ENCODE measurements at regions not wholly inside any gene's neighbourhood (a gene's known extent, or its start where the extent isn't known, plus 50 kb on each side); places are given as distances from the start of the nearest gene placed in this dataset.
A peak's percentile ranks its signal among the peaks of the same experiment; 100 is the strongest.

DNA sequence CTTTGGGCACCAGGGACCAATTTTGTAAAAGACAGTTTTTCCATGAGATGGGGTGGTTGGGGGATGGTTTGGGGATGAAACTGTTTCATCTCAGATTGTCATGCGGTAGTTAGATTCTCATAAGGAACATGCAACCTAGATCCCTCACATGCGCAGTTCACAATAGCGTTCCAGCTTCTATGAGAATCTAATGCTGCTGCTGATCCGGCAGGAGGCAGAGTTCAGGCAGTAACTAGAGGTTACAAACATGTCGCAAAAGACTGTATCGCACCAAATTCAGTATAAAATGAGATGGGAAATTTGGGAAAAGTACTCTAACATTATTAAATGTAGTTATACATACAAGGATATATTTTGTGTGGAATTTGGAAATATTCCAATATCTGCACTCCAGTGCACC lies 213.2 kb upstream of the LRFN5 start:
- H3K9ac ChIP-seq (ENCODE audit: low read length), result no peak overlapping the region
- H3K79me2 ChIP-seq (ENCODE audit: insufficient read depth, low read length), result no peaks in the 10 kb centered on the region
- no peaks in the 10 kb centered on the region for H3K9me3 ChIP-seq (ENCODE audit: insufficient read depth, low read length)
- H4K20me1 ChIP-seq (ENCODE audit: low read depth, low read length), result no peaks in the 10 kb centered on the region
- no peaks in the 10 kb centered on the region for H3K9me2 ChIP-seq (replicated peaks; ENCODE audit: insufficient read depth, low read length)
- H3K27ac ChIP-seq (ENCODE audit: low read depth, low read length), result no peak overlapping the region
- H3K27me3 ChIP-seq (ENCODE audit: low read length), result no peaks in the 10 kb centered on the region
- H3F3A ChIP-seq (ENCODE audit: insufficient read depth), result no peaks in the 10 kb centered on the region
- H3K36me3 ChIP-seq (ENCODE audit: low read length), result no peaks in the 10 kb centered on the region
- H2AFZ ChIP-seq (ENCODE audit: low read depth, low read length, severe bottlenecking), result no peak overlapping the region
- H3K4me2 ChIP-seq (ENCODE audit: low read depth, low read length, poor library complexity, severe bottlenecking), result no peak overlapping the region
- H3K4me3 ChIP-seq (ENCODE audit: insufficient read depth, low read length, poor library complexity, severe bottlenecking), result no peak overlapping the region
- TF ChIP-seq CTCF (IDR thresholded peaks at IDR 0.05; ENCODE audit: insufficient read depth, low read length, poor library complexity, severe bottlenecking) (no peak), EZH2phosphoT487 (conservative IDR thresholded peaks at IDR 0.05; ENCODE audit: low read length) (no peak)

GRCh38 chr14:41392226-41392625 lies 214.4 kb upstream of the LRFN5 start:
- TF ChIP-seq CTCF (IDR thresholded peaks at IDR 0.05; ENCODE audit: insufficient read depth, low read length, poor library complexity, severe bottlenecking), result no peak
- TF ChIP-seq EZH2phosphoT487 (conservative IDR thresholded peaks at IDR 0.05; ENCODE audit: low read length), result no peak
- Histone ChIP-seq H3K4me2 (ENCODE audit: low read depth, low read length, poor library complexity, severe bottlenecking) (no peak overlapping the region), H3K9me3 (ENCODE audit: insufficient read depth, low read length) (no peaks in the 10 kb centered on the region), H3K4me3 (ENCODE audit: insufficient read depth, low read length, poor library complexity, severe bottlenecking) (no peak overlapping the region), H4K20me1 (ENCODE audit: low read depth, low read length) (no peaks in the 10 kb centered on the region), H3K27ac (ENCODE audit: low read depth, low read length) (no peak overlapping the region), H3K9me2 (replicated peaks; ENCODE audit: insufficient read depth, low read length) (no peaks in the 10 kb centered on the region), H3K27me3 (ENCODE audit: low read length) (no peaks in the 10 kb centered on the region), H3F3A (ENCODE audit: insufficient read depth) (no peaks in the 10 kb centered on the region), H3K36me3 (ENCODE audit: low read length) (no peaks in the 10 kb centered on the region), H3K9ac (ENCODE audit: low read length) (no peak overlapping the region), H3K79me2 (ENCODE audit: insufficient read depth, low read length) (no peaks in the 10 kb centered on the region), H2AFZ (ENCODE audit: low read depth, low read length, severe bottlenecking) (no peak overlapping the region)

DNA sequence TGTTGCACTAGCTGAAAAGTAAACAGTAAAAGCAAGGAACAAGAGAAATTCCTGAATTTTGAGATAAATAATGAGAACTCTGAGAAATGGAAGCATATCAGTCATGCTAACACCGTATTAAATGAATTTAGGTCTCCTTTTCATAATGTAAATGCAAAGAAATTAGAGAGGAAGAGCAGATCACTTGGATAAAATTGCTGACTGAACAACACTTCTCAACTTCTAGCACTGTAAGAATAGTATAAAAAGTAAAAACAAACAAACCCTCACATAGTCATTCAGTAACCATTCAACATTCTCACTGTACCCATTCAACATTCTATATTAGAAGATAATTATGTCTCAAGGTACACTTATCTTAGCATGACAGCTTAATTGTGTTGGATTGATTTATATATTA lies 217.3 kb upstream of the LRFN5 start:
- no peak for TF ChIP-seq CTCF (IDR thresholded peaks at IDR 0.05; ENCODE audit: insufficient read depth, low read length, poor library complexity, severe bottlenecking)
- no peak for TF ChIP-seq EZH2phosphoT487 (conservative IDR thresholded peaks at IDR 0.05; ENCODE audit: low read length)
- no peaks in the 10 kb centered on the region for H3K27me3 ChIP-seq (ENCODE audit: low read length)
- H3K27ac ChIP-seq (ENCODE audit: low read depth, low read length), result no peak overlapping the region
- H4K20me1 ChIP-seq (ENCODE audit: low read depth, low read length), result no peaks in the 10 kb centered on the region
- H3F3A ChIP-seq (ENCODE audit: insufficient read depth), result no peaks in the 10 kb centered on the region
- no peaks in the 10 kb centered on the region for H3K79me2 ChIP-seq (ENCODE audit: insufficient read depth, low read length)
- H3K9me2 ChIP-seq (replicated peaks; ENCODE audit: insufficient read depth, low read length), result no peaks in the 10 kb centered on the region
- no peaks in the 10 kb centered on the region for H3K9me3 ChIP-seq (ENCODE audit: insufficient read depth, low read length)
- H3K4me3 ChIP-seq (ENCODE audit: insufficient read depth, low read length, poor library complexity, severe bottlenecking), result no peak overlapping the region
- H3K36me3 ChIP-seq (ENCODE audit: low read length), result no peaks in the 10 kb centered on the region
- no peak overlapping the region for H2AFZ ChIP-seq (ENCODE audit: low read depth, low read length, severe bottlenecking)
- H3K4me2 ChIP-seq (ENCODE audit: low read depth, low read length, poor library complexity, severe bottlenecking), result no peak overlapping the region
- no peak overlapping the region for H3K9ac ChIP-seq (ENCODE audit: low read length)

GRCh38 chr14:41385797-41386196 lies 220.9 kb upstream of the LRFN5 start:
- no peak overlapping the region for H3K4me2 ChIP-seq (ENCODE audit: low read depth, low read length, poor library complexity, severe bottlenecking)
- no peak overlapping the region for H3K4me3 ChIP-seq (ENCODE audit: insufficient read depth, low read length, poor library complexity, severe bottlenecking)
- H4K20me1 ChIP-seq (ENCODE audit: low read depth, low read length), result no peaks in the 10 kb centered on the region
- no peaks in the 10 kb centered on the region for H3K27me3 ChIP-seq (ENCODE audit: low read length)
- H3K79me2 ChIP-seq (ENCODE audit: insufficient read depth, low read length), result no peaks in the 10 kb centered on the region
- no peak for TF ChIP-seq EZH2phosphoT487 (conservative IDR thresholded peaks at IDR 0.05; ENCODE audit: low read length)
- TF ChIP-seq CTCF (IDR thresholded peaks at IDR 0.05; ENCODE audit: insufficient read depth, low read length, poor library complexity, severe bottlenecking), result no peak
- H3K9me2 ChIP-seq (replicated peaks; ENCODE audit: insufficient read depth, low read length), result no peaks in the 10 kb centered on the region
- H3K9ac ChIP-seq (ENCODE audit: low read length), result no peak overlapping the region
- no peaks in the 10 kb centered on the region for H3K9me3 ChIP-seq (ENCODE audit: insufficient read depth, low read length)
- peak overlapping the region; percentile 5 for H2AFZ ChIP-seq (ENCODE audit: low read depth, low read length, severe bottlenecking)
- no peak overlapping the region for H3K27ac ChIP-seq (ENCODE audit: low read depth, low read length)
- H3F3A ChIP-seq (ENCODE audit: insufficient read depth), result no peaks in the 10 kb centered on the region
- H3K36me3 ChIP-seq (ENCODE audit: low read length), result no peaks in the 10 kb centered on the region
